Natural killer cell (primary cell): ENCODE measurements at regions not wholly inside any gene's neighbourhood (a gene's known extent, or its start where the extent isn't known, plus 50 kb on each side); places are given as distances from the start of the nearest gene placed in this dataset.

Source experiments
- ATAC-seq, 3 donors: fragments of 150-1000 bp in 2 of 3; fragments of 200-7000 bp in 1 of 3; cut with Tn5 transposase; 1 replicate in 1 of 3; 2 replicates in 2 of 3; pipeline ENCODE4 v1.10.0; 2021; ENCODE audit warnings: mild to moderate bottlenecking in 2 of 3, moderate library complexity in 2 of 3
- DNase-seq, 2 donors: peaks; one replicate each; pipeline versions ENCODE4 v3.0.0 to v3.0.0-alpha.2; 2013 to 2021; ENCODE audit warnings: mixed read lengths in 1 of 2
- H3K27ac ChIP-seq: one replicate; pipeline ENCODE4 v1.5.1; 2013; ENCODE audit warnings: mild to moderate bottlenecking, low read length
- H3K27me3 ChIP-seq: one replicate; pipeline ENCODE4 v1.6.1; 2013; ENCODE audit warnings: low read length; ENCODE audit not compliant: control insufficient read depth, insufficient read depth
- H3K36me3 ChIP-seq: one replicate; pipeline ENCODE4 v1.6.1; 2013; ENCODE audit warnings: low read length; ENCODE audit not compliant: control insufficient read depth, insufficient read depth
- H3K4me1 ChIP-seq: one replicate; pipeline ENCODE4 v1.6.1; 2013; ENCODE audit warnings: low read length; ENCODE audit not compliant: control insufficient read depth, insufficient read depth
- H3K4me3 ChIP-seq: one replicate; pipeline ENCODE4 v1.5.1; 2013; ENCODE audit warnings: low read length
- H3K9me3 ChIP-seq: one replicate; pipeline ENCODE4 v1.6.1; 2013; ENCODE audit warnings: low read length; ENCODE audit not compliant: control insufficient read depth, insufficient read depth
- H3K27ac Mint-ChIP-seq, 2 donors: one replicate each; pipeline ENCODE4 v1.8.0; 2022; ENCODE audit warnings: mild to moderate bottlenecking in 2 of 2, mixed read lengths in 2 of 2, moderate library complexity in 1 of 2
- H3K27me3 Mint-ChIP-seq, 2 donors: one replicate each; pipeline ENCODE4 v1.8.0; 2022; ENCODE audit warnings: low read depth in 2 of 2, mixed read lengths in 2 of 2
- H3K36me3 Mint-ChIP-seq: one replicate; pipeline ENCODE4 v1.8.0; 2022; ENCODE audit warnings: mixed read lengths
- H3K4me1 Mint-ChIP-seq, 2 donors: one replicate each; pipeline ENCODE4 v1.8.0; 2022; ENCODE audit warnings: mixed read lengths in 2 of 2
- H3K4me3 Mint-ChIP-seq: one replicate; pipeline ENCODE4 v1.8.0; 2022; ENCODE audit warnings: mild to moderate bottlenecking, moderate library complexity, mixed read lengths
- H3K9me3 Mint-ChIP-seq, 2 donors: one replicate each; pipeline ENCODE4 v1.8.0; 2022; ENCODE audit warnings: mixed read lengths in 2 of 2
- CTCF ChIP-seq: fragments of 200-600 bp; IDR thresholded peaks from one replicate; pipeline ENCODE4 v1.8.0; 2022; ENCODE audit warnings: antibody characterized with exemption
- WGBS: methylation state at CpG from one replicate; pipeline ENCODE4 v1.1.7; 2013; ENCODE audit warnings: missing lambda C conversion rate; ENCODE audit not compliant: insufficient coverage; 5-methylcytosine and 5-hydroxymethylcytosine counted together
- intact Hi-C: fragments of 100-400 bp; cut with micrococcal nuclease; formaldehyde crosslinking; loops from one replicate; pipeline ENCODE4 v1.14.2; 2022

GRCh38 chr2:12617366-12617765 is 99.4 kb upstream of the TRIB2 start:
- no peaks in the 10 kb centered on the region for H3K4me1 ChIP-seq
- H3K9me3 ChIP-seq, result no peaks in the 10 kb centered on the region
- 70% methylated on average over 3 of the region's 3 CpGs for WGBS
- no peak for DNase-seq
- intact Hi-C loops, result no loop called here
- H3K36me3 ChIP-seq, result no peaks in the 10 kb centered on the region
- Mint-ChIP-seq H3K9me3 (no peaks in the 10 kb centered on the region), H3K36me3 (no peaks in the 10 kb centered on the region), H3K27ac (no peak overlapping the region), H3K4me1 (peaks cover 13 to 14% of the 10 kb centered on the region in 2 donors), H3K27me3 (no peaks in the 10 kb centered on the region), H3K4me3 (no peak overlapping the region)
- no peak overlapping the region for H3K4me3 ChIP-seq
- ATAC-seq, result no peak
- H3K27me3 ChIP-seq, result no peaks in the 10 kb centered on the region
- TF ChIP-seq CTCF, result no peak
- no peak overlapping the region for H3K27ac ChIP-seq

DNA sequence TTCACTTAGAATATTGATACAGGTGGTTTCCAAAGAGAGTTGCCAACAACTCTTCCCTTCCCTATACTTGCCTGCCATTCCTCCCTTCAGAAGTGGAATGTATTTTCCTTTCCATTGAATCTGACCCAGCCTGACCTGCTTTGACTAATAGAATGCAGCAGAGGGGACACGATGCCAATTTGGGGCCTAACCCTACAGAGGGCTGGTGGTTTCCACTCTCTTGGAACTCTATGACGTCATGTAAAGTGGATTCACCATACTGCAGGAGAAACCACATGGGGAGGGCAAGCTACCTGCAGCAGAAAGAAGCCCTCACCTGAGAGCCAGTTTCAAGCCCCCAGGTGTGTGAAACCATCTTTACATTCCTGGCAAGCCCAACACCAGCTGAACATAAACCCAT is 98.9 kb upstream of the TRIB2 start:
- Mint-ChIP-seq H3K4me1 (peaks cover 13 to 14% of the 10 kb centered on the region in 2 donors), H3K9me3 (no peaks in the 10 kb centered on the region), H3K27me3 (no peaks in the 10 kb centered on the region), H3K36me3 (no peaks in the 10 kb centered on the region), H3K27ac (no peak overlapping the region), H3K4me3 (no peak overlapping the region)
- H3K4me1 ChIP-seq, result no peaks in the 10 kb centered on the region
- no peak for DNase-seq
- no peak overlapping the region for H3K27ac ChIP-seq
- no peaks in the 10 kb centered on the region for H3K9me3 ChIP-seq
- no peaks in the 10 kb centered on the region for H3K27me3 ChIP-seq
- ATAC-seq, result no peak
- TF ChIP-seq CTCF, result no peak
- no peaks in the 10 kb centered on the region for H3K36me3 ChIP-seq
- no peak overlapping the region for H3K4me3 ChIP-seq
- intact Hi-C loops, result no loop called here
- 96% methylated on average over 2 of the region's 2 CpGs for WGBS

GRCh38 chr2:12618576-12618975 is 98.2 kb upstream of the TRIB2 start:
- no peak overlapping the region for H3K4me3 Mint-ChIP-seq
- peaks cover 13 to 14% of the 10 kb centered on the region in 2 donors for H3K4me1 Mint-ChIP-seq
- TF ChIP-seq CTCF, result no peak
- H3K36me3 ChIP-seq, result no peaks in the 10 kb centered on the region
- no peak overlapping the region for H3K27ac Mint-ChIP-seq
- H3K36me3 Mint-ChIP-seq, result no peaks in the 10 kb centered on the region
- intact Hi-C loops, result no loop called here
- no peaks in the 10 kb centered on the region for H3K27me3 Mint-ChIP-seq
- ATAC-seq (no peak), DNase-seq (no peak)
- H3K4me3 ChIP-seq, result no peak overlapping the region
- no peaks in the 10 kb centered on the region for H3K9me3 ChIP-seq
- H3K27me3 ChIP-seq, result no peaks in the 10 kb centered on the region
- no peak overlapping the region for H3K27ac ChIP-seq
- H3K4me1 ChIP-seq, result no peaks in the 10 kb centered on the region
- H3K9me3 Mint-ChIP-seq, result no peaks in the 10 kb centered on the region

DNA sequence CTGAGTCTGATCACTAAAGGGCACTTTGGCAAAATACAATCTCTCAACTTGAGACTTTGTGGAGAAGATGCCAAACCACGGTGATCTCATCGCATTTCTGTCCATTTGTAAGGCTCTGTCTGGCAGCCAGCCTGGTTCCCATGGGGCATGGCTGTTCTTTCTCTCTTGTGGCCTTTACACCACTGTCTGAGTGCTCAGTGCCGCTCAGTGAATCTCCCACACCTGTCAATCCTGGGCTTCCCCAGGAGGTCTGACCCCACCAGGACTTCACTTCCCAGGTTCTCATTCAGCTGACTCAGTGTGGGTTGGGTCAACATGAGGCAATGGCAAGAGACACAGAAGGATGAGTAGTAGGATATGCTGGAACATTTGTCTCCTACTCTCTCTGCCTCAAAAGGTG is 96.8 kb upstream of the TRIB2 start:
- no peaks in the 10 kb centered on the region for H3K9me3 ChIP-seq
- H3K4me1 ChIP-seq, result no peaks in the 10 kb centered on the region
- H3K4me1 Mint-ChIP-seq, result peaks cover 13 to 14% of the 10 kb centered on the region in 2 donors
- no peak overlapping the region for H3K27ac Mint-ChIP-seq
- no peaks in the 10 kb centered on the region for H3K36me3 Mint-ChIP-seq
- H3K4me3 Mint-ChIP-seq, result no peak overlapping the region
- H3K27me3 ChIP-seq, result no peaks in the 10 kb centered on the region
- no peaks in the 10 kb centered on the region for H3K27me3 Mint-ChIP-seq
- H3K9me3 Mint-ChIP-seq, result no peaks in the 10 kb centered on the region
- TF ChIP-seq CTCF, result no peak
- no peak overlapping the region for H3K27ac ChIP-seq
- DNase-seq, result no peak
- intact Hi-C loops, result no loop called here
- 61% methylated on average over 3 of the region's 3 CpGs for WGBS
- H3K4me3 ChIP-seq, result no peak overlapping the region
- ATAC-seq, result peak in 1 of 3 donors; percentile 61
- no peaks in the 10 kb centered on the region for H3K36me3 ChIP-seq
